ENCODE measurements at regions not wholly inside any gene's neighbourhood (a gene's known extent, or its start where the extent isn't known, plus 50 kb on each side); places are given as distances from the start of the nearest gene placed in this dataset.

- TF ChIP-seq, protein P1, sequence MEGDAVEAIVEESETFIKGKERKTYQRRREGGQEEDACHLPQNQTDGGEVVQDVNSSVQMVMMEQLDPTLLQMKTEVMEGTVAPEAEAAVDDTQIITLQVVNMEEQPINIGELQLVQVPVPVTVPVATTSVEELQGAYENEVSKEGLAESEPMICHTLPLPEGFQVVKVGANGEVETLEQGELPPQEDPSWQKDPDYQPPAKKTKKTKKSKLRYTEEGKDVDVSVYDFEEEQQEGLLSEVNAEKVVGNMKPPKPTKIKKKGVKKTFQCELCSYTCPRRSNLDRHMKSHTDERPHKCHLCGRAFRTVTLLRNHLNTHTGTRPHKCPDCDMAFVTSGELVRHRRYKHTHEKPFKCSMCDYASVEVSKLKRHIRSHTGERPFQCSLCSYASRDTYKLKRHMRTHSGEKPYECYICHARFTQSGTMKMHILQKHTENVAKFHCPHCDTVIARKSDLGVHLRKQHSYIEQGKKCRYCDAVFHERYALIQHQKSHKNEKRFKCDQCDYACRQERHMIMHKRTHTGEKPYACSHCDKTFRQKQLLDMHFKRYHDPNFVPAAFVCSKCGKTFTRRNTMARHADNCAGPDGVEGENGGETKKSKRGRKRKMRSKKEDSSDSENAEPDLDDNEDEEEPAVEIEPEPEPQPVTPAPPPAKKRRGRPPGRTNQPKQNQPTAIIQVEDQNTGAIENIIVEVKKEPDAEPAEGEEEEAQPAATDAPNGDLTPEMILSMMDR (IDR thresholded peaks at IDR 0.05), result no peak
- no peak for TF ChIP-seq POLR2A (IDR thresholded peaks at IDR 0.05)
These were observed 1037.6 kb downstream of the DSC3 start for GRCh38 chr18:30004965-30005364.

Data from lower leg skin (tissue), 3 donors.